ENCODE measurements at regions not wholly inside any gene's neighbourhood (a gene's known extent, or its start where the extent isn't known, plus 50 kb on each side); places are given as distances from the start of the nearest gene placed in this dataset.

DNA sequence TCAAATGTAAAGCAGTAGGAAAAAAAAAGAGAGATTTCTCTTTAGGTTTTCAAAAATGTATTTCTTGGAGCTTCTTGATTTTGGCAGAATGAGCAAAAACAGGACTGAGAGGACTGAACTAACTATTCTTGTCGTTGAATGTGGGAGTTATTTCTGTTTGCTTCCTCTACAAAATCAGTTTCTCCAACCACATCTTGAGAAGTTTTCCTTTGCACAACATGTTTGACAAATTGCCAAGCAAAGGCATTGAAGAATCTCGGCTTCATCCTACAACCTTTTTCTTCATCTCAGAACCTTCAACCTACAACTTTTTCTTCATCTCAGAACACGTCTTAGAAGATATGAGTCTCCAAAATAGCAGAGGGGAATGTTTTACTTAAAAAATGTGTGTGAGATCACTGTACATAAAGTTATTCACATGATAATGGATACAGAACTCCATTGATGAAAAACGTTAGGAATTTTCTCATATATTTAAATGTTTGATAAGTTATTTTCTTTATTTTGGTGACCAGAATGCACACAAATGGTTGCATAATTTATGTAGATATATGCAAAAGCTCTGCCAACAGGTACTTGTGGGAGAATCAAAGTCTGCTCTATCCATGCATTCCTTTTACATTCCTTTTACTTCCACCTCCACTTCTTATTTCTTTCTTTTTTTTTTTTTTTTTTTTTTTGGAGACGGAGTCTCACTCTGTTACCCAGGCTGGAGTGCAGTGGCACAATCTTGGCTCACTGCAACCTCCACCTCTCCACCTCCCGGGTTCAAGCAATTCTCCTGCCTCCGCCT is 370.0 kb downstream of the KCNJ2 start:
- in situ Hi-C loops (cut with HindIII; ENCODE audit: low pct_unique_long_range_greater_than_20kb, low sequenced_read_pairs) (no loop called here), intact Hi-C loops (cut with micrococcal nuclease; ENCODE audit: unreplicated experiment) (no loop called here)
- TF ChIP-seq, protein P1, sequence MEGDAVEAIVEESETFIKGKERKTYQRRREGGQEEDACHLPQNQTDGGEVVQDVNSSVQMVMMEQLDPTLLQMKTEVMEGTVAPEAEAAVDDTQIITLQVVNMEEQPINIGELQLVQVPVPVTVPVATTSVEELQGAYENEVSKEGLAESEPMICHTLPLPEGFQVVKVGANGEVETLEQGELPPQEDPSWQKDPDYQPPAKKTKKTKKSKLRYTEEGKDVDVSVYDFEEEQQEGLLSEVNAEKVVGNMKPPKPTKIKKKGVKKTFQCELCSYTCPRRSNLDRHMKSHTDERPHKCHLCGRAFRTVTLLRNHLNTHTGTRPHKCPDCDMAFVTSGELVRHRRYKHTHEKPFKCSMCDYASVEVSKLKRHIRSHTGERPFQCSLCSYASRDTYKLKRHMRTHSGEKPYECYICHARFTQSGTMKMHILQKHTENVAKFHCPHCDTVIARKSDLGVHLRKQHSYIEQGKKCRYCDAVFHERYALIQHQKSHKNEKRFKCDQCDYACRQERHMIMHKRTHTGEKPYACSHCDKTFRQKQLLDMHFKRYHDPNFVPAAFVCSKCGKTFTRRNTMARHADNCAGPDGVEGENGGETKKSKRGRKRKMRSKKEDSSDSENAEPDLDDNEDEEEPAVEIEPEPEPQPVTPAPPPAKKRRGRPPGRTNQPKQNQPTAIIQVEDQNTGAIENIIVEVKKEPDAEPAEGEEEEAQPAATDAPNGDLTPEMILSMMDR (IDR thresholded peaks at IDR 0.05): no peak
- TF ChIP-seq POLR2AphosphoS5 (IDR thresholded peaks at IDR 0.05; ENCODE audit: low read depth, low read length) (no peak), SIN3A (IDR thresholded peaks at IDR 0.05; ENCODE audit: borderline replicate concordance, insufficient read depth, low read depth, low read length) (no peak), TCF7L2 (IDR thresholded peaks at IDR 0.05; ENCODE audit: low read depth, low read length) (no peak)
- TF ChIP-seq, protein P2, sequence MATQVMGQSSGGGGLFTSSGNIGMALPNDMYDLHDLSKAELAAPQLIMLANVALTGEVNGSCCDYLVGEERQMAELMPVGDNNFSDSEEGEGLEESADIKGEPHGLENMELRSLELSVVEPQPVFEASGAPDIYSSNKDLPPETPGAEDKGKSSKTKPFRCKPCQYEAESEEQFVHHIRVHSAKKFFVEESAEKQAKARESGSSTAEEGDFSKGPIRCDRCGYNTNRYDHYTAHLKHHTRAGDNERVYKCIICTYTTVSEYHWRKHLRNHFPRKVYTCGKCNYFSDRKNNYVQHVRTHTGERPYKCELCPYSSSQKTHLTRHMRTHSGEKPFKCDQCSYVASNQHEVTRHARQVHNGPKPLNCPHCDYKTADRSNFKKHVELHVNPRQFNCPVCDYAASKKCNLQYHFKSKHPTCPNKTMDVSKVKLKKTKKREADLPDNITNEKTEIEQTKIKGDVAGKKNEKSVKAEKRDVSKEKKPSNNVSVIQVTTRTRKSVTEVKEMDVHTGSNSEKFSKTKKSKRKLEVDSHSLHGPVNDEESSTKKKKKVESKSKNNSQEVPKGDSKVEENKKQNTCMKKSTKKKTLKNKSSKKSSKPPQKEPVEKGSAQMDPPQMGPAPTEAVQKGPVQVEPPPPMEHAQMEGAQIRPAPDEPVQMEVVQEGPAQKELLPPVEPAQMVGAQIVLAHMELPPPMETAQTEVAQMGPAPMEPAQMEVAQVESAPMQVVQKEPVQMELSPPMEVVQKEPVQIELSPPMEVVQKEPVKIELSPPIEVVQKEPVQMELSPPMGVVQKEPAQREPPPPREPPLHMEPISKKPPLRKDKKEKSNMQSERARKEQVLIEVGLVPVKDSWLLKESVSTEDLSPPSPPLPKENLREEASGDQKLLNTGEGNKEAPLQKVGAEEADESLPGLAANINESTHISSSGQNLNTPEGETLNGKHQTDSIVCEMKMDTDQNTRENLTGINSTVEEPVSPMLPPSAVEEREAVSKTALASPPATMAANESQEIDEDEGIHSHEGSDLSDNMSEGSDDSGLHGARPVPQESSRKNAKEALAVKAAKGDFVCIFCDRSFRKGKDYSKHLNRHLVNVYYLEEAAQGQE (IDR thresholded peaks at IDR 0.05; ENCODE audit: insufficient read depth in 1 of 2, low read depth in 2 of 2, low read length in 1 of 2): no peak
- Histone ChIP-seq H3K9me3 (ENCODE audit: control insufficient read depth, insufficient read depth, low read depth, low read length) (no peaks in the 10 kb centered on the region), H3K4me1 (ENCODE audit: control insufficient read depth, insufficient read depth, low read length) (no peaks in the 10 kb centered on the region), H3K27me3 (ENCODE audit: control insufficient read depth, insufficient read depth, low read length) (no peaks in the 10 kb centered on the region), H3K36me3 (ENCODE audit: control insufficient read depth, insufficient read depth, low read length) (no peaks in the 10 kb centered on the region), H3K4me3 (ENCODE audit: low read depth in 2 of 2, low read length in 2 of 2) (no peak overlapping the region), H3K27ac (ENCODE audit: low read length) (no peak overlapping the region)
- ChIA-PET POLR2A (no interaction called here), CTCF (no interaction called here)
- no TSS peak for BruUV-seq (replicated peaks)
- no peak for ATAC-seq
- DNase-seq (ENCODE audit: low read depth, low spot score): no peak

DNA sequence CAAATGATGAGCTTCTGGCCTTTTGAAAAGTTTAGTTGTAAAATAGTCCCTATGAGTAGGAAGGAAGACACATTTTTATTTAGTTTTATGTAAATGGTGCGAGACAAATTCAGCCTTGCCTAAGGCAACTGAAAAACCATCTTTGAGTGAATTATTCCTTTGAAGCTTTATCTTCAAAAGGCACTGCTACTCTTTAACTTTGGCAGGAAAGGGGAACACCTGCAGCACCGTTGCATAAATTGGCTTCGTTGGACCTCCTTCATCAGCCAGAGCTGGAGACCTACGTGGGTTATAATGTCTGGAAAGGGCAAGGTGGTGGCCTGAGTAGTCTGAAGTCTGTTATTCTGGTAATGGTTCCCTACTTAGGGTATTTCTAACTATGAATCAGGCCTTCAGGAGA is 373.5 kb downstream of the KCNJ2 start:
- POLR2A ChIA-PET: no interaction called here
- ATAC-seq: no peak
- Histone ChIP-seq H3K9me3 (ENCODE audit: control insufficient read depth, insufficient read depth, low read depth, low read length) (no peaks in the 10 kb centered on the region), H3K27ac (ENCODE audit: low read length) (no peak overlapping the region), H3K4me1 (ENCODE audit: control insufficient read depth, insufficient read depth, low read length) (no peaks in the 10 kb centered on the region), H3K27me3 (ENCODE audit: control insufficient read depth, insufficient read depth, low read length) (no peaks in the 10 kb centered on the region), H3K4me3 (ENCODE audit: low read depth in 2 of 2, low read length in 2 of 2) (no peak overlapping the region), H3K36me3 (ENCODE audit: control insufficient read depth, insufficient read depth, low read length) (no peaks in the 10 kb centered on the region)
- no peak for TF ChIP-seq TCF7L2 (IDR thresholded peaks at IDR 0.05; ENCODE audit: low read depth, low read length)
- TF ChIP-seq, protein P1 (IDR thresholded peaks at IDR 0.05): no peak
- no peak for TF ChIP-seq POLR2AphosphoS5 (IDR thresholded peaks at IDR 0.05; ENCODE audit: low read depth, low read length)
- TF ChIP-seq SIN3A (IDR thresholded peaks at IDR 0.05; ENCODE audit: borderline replicate concordance, insufficient read depth, low read depth, low read length): no peak
- TF ChIP-seq, protein P2 (IDR thresholded peaks at IDR 0.05; ENCODE audit: insufficient read depth in 1 of 2, low read depth in 2 of 2, low read length in 1 of 2): no peak
- BruUV-seq (replicated peaks): no TSS peak
- CTCF ChIA-PET: no interaction called here
- intact Hi-C loops (cut with micrococcal nuclease; ENCODE audit: unreplicated experiment): no loop called here
- in situ Hi-C loops (cut with HindIII; ENCODE audit: low pct_unique_long_range_greater_than_20kb, low sequenced_read_pairs): no loop called here
- DNase-seq (ENCODE audit: low read depth, low spot score): no peak

Data from Panc1 (cell line).